ENCODE measurements at regions not wholly inside any gene's neighbourhood (a gene's known extent, or its start where the extent isn't known, plus 50 kb on each side); places are given as distances from the start of the nearest gene placed in this dataset.
"Not testable (repeated sequence)": the region's sequence is repeated elsewhere in the genome, so short reads cannot be mapped to it uniquely, and the experiment has no call there.

GRCh38 chr3:16711691-16712090, 106.5 kb upstream of the DAZL start:
- not testable (repeated sequence) for TF ChIP-seq EZH2 (IDR thresholded peaks at IDR 0.05; ENCODE audit: borderline replicate concordance, low read length); CTCF (conservative IDR thresholded peaks at IDR 0.05 in 1 of 2, IDR thresholded peaks at IDR 0.05 in 1 of 2; ENCODE audit: extremely low read depth in 1 of 2, insufficient read depth in 1 of 2, low read depth in 1 of 2, low read length in 2 of 2)

Measured in mammary epithelial cell (primary cell).